ENCODE measurements at regions not wholly inside any gene's neighbourhood (a gene's known extent, or its start where the extent isn't known, plus 50 kb on each side); places are given as distances from the start of the nearest gene placed in this dataset.

- no peak overlapping the region for H3K4me3 Mint-ChIP-seq
- Histone ChIP-seq H3K4me1 (ENCODE audit: control insufficient read depth in 2 of 2, insufficient read depth in 2 of 2, low read length in 2 of 2) (no peaks in the 10 kb centered on the region), H4K20me1 (ENCODE audit: control insufficient read depth, insufficient read depth, low read length, poor library complexity, severe bottlenecking) (no peaks in the 10 kb centered on the region), H2AFZ (ENCODE audit: insufficient read depth, low read depth, low read length, poor library complexity, severe bottlenecking) (no peak overlapping the region), H3K27ac (ENCODE audit: low read length in 2 of 2) (no peak overlapping the region), H3K27me3 (replicated peaks in 1 of 4; ENCODE audit: control extremely low read depth in 1 of 4, control insufficient read depth in 3 of 4, insufficient read depth in 4 of 4, low read length in 3 of 4) (no peaks in the 10 kb centered on the region), H3K9me3 (ENCODE audit: control extremely low read depth in 1 of 3, control insufficient read depth in 2 of 3, insufficient read depth in 1 of 3, low read length in 2 of 3) (peaks cover 0 to 4% (median 0%) of the 10 kb centered on the region in 3 donors), H3K36me3 (replicated peaks in 1 of 2; ENCODE audit: control extremely low read depth in 1 of 2, control insufficient read depth in 1 of 2, extremely low read depth in 1 of 2, insufficient read depth in 2 of 2, low read length in 1 of 2) (no peaks in the 10 kb centered on the region), H3K79me2 (ENCODE audit: control insufficient read depth, insufficient read depth, low read length) (no peaks in the 10 kb centered on the region), H3K4me3 (ENCODE audit: control extremely low read depth in 1 of 5, extremely low read depth in 1 of 5, insufficient read depth in 1 of 5, low read depth in 2 of 5, low read length in 4 of 5) (no peak overlapping the region), H3K9ac (ENCODE audit: low read length) (no peak overlapping the region), H3K4me2 (replicated peaks; ENCODE audit: low read depth, low read length, poor library complexity, severe bottlenecking) (no peak overlapping the region)
- no peaks in the 10 kb centered on the region for H3K27me3 Mint-ChIP-seq
- CTCF ChIA-PET = no interaction called here
- 80% methylated on average over 1 of the region's 3 CpGs for WGBS (ENCODE audit: insufficient coverage)
- intact Hi-C loops (cut with micrococcal nuclease) = no loop called here
- H3K27ac Mint-ChIP-seq = no peak overlapping the region
- H3K9me3 Mint-ChIP-seq (ENCODE audit: insufficient read depth) = peaks cover 6% of the 10 kb centered on the region
- POLR2A ChIA-PET = no interaction called here
- DNase-seq (no peak), ATAC-seq (ENCODE audit: low read depth) (no peak)
- H3K4me1 Mint-ChIP-seq = no peaks in the 10 kb centered on the region
- TF ChIP-seq CTCF (IDR thresholded peaks at IDR 0.05) (no peak), EZH2 (IDR thresholded peaks at IDR 0.05; ENCODE audit: borderline replicate concordance, insufficient read depth, low read depth, low read length, poor library complexity, severe bottlenecking) (no peak)
Observed at GRCh38 chr20:54933212-54933904, 458.0 kb downstream of the DOK5 start.

GRCh38 chr20:54929191-54929590 is 453.8 kb downstream of the DOK5 start:
- no peaks in the 10 kb centered on the region for H3K36me3 ChIP-seq (replicated peaks in 1 of 2; ENCODE audit: control extremely low read depth in 1 of 2, control insufficient read depth in 1 of 2, extremely low read depth in 1 of 2, insufficient read depth in 2 of 2, low read length in 1 of 2)

More at GRCh38 chr20:54929191-54929590, 453.8 kb downstream of the DOK5 start:
- H3K27me3 ChIP-seq (replicated peaks in 1 of 4; ENCODE audit: control extremely low read depth in 1 of 4, control insufficient read depth in 3 of 4, insufficient read depth in 4 of 4, low read length in 3 of 4) = no peaks in the 10 kb centered on the region
- intact Hi-C loops (cut with micrococcal nuclease) = no loop called here
- ATAC-seq (ENCODE audit: low read depth) (no peak), DNase-seq (no peak)
- H3K27ac ChIP-seq (ENCODE audit: low read length in 2 of 2) = no peak overlapping the region
- no peak overlapping the region for H3K9ac ChIP-seq (ENCODE audit: low read length)
- Mint-ChIP-seq H3K4me1 (no peaks in the 10 kb centered on the region), H3K9me3 (ENCODE audit: insufficient read depth) (peaks cover 6% of the 10 kb centered on the region), H3K27ac (no peak overlapping the region), H3K4me3 (no peak overlapping the region), H3K27me3 (no peaks in the 10 kb centered on the region)
- no CpG with 5 or more reads among the region's 4 CpGs for WGBS (ENCODE audit: insufficient coverage)
- H3K4me1 ChIP-seq (ENCODE audit: control insufficient read depth in 2 of 2, insufficient read depth in 2 of 2, low read length in 2 of 2) = no peaks in the 10 kb centered on the region
- TF ChIP-seq CTCF (IDR thresholded peaks at IDR 0.05) (no peak), EZH2 (IDR thresholded peaks at IDR 0.05; ENCODE audit: borderline replicate concordance, insufficient read depth, low read depth, low read length, poor library complexity, severe bottlenecking) (no peak)
- H3K4me2 ChIP-seq (replicated peaks; ENCODE audit: low read depth, low read length, poor library complexity, severe bottlenecking) = no peak overlapping the region
- no peaks in the 10 kb centered on the region for H4K20me1 ChIP-seq (ENCODE audit: control insufficient read depth, insufficient read depth, low read length, poor library complexity, severe bottlenecking)
- H3K4me3 ChIP-seq (ENCODE audit: control extremely low read depth in 1 of 5, extremely low read depth in 1 of 5, insufficient read depth in 1 of 5, low read depth in 2 of 5, low read length in 4 of 5) = no peak overlapping the region
- peaks cover 0 to 6% (median 0%) of the 10 kb centered on the region in 3 donors for H3K9me3 ChIP-seq (ENCODE audit: control extremely low read depth in 1 of 3, control insufficient read depth in 2 of 3, insufficient read depth in 1 of 3, low read length in 2 of 3)
- CTCF ChIA-PET = no interaction called here
- H2AFZ ChIP-seq (ENCODE audit: insufficient read depth, low read depth, low read length, poor library complexity, severe bottlenecking) = no peak overlapping the region
- POLR2A ChIA-PET = no interaction called here
- H3K79me2 ChIP-seq (ENCODE audit: control insufficient read depth, insufficient read depth, low read length) = no peaks in the 10 kb centered on the region
